HepG2 (cell line): ENCODE measurements at regions not wholly inside any gene's neighbourhood (a gene's known extent, or its start where the extent isn't known, plus 50 kb on each side); places are given as distances from the start of the nearest gene placed in this dataset.

Experiments
- ATAC-seq: fragments of 200-7000 bp; cut with Tn5 transposase; 3 replicates; pipeline ENCODE4 v1.9.1; 2020; ENCODE audit warnings: mild to moderate bottlenecking, moderate library complexity
- BruUV-seq: library from RNA; stranded (reverse); fragments of 400-500 nt; replicated peaks from 2 replicates; lab custom pipeline; 2021; lab: Mats Ljungman, UMichigan
- CTCF ChIA-PET: fragments of 300-600 bp; formaldehyde crosslinking; extraction: SDS; loops from one replicate; lab custom pipeline; 2021; ENCODE audit warnings: low total read pairs, inconsistent platforms, low intra/inter-chr PET ratio; lab: Yijun Ruan, JAX
- POLR2A ChIA-PET: fragments of 350-600 bp; sonication (Branson Sonifier 250); formaldehyde crosslinking; loops from one replicate; lab custom pipeline; 2020; ENCODE audit warnings: antibody characterized with exemption, inconsistent platforms; lab: Yijun Ruan, JAX
- DNase-seq: peaks from one replicate; pipeline ENCODE4 v3.0.0-alpha.2; 2015; ENCODE audit warnings: low spot score
- FAIRE-seq: peaks from 3 replicates; lab custom pipeline; 2011; peaks lifted over from hg19 to GRCh38; lab: Jason Lieb, UNC
- H2AFZ ChIP-seq: one replicate; pipeline ENCODE4 v1.6.1; 2011; ENCODE audit warnings: low read length, inconsistent platforms
- H3K27ac ChIP-seq: fragments of 300-600 bp; 3 replicates; pipeline ENCODE4 v1.8.0; 2011; ENCODE audit warnings: mixed run types, mild to moderate bottlenecking, mixed read lengths, low read length, inconsistent platforms; ENCODE audit not compliant: insufficient read depth; ENCODE audit errors: extremely low read length
- H3K27me3 ChIP-seq, 2 experiments: fragments of 200-600 bp in 1 of 2; 2 replicates in 1 of 2; 3 replicates in 1 of 2; pipeline versions ENCODE4 v1.6.0 to v1.8.0; 2011; ENCODE audit warnings: low read length in 2 of 2, mild to moderate bottlenecking in 2 of 2, moderate library complexity in 2 of 2, inconsistent platforms in 1 of 2; ENCODE audit not compliant: insufficient read depth in 2 of 2, control insufficient read depth in 1 of 2
- H3K36me3 ChIP-seq, 2 experiments: fragments of 200-600 bp in 1 of 2; replicated peaks in 1 of 2; 2 replicates in 1 of 2; 3 replicates in 1 of 2; pipeline versions ENCODE4 v1.5.1 to v1.8.0; 2011; ENCODE audit warnings: low read length in 2 of 2, inconsistent platforms in 1 of 2; ENCODE audit not compliant: insufficient read depth in 2 of 2, control insufficient read depth in 1 of 2
- H3K4me1 ChIP-seq: 2 replicates; pipeline ENCODE4 v1.5.1; 2012; ENCODE audit warnings: low read length, inconsistent platforms; ENCODE audit not compliant: insufficient read depth
- H3K4me2 ChIP-seq: 2 replicates; pipeline ENCODE4 v1.6.0; 2011; ENCODE audit warnings: low read depth, low read length, inconsistent platforms
- H3K4me3 ChIP-seq, 3 experiments: fragments of 200-600 bp in 1 of 3; sonication (generic), shearing (Covaris generic) in 1 of 3; replicated peaks in 1 of 3; 2 replicates each; pipeline ENCODE4 v1.5.1; 2011 to 2016; ENCODE audit warnings: low read length in 3 of 3, inconsistent platforms in 2 of 3, low read depth in 2 of 3, mild to moderate bottlenecking in 2 of 3, control low read depth in 1 of 3, mixed read lengths in 1 of 3; ENCODE audit not compliant: insufficient read depth in 1 of 3
- H3K79me2 ChIP-seq: one replicate; pipeline ENCODE4 v1.6.1; 2011; ENCODE audit warnings: low read length, inconsistent platforms; ENCODE audit not compliant: insufficient read depth
- H3K9ac ChIP-seq: 2 replicates; pipeline ENCODE4 v1.6.0; 2011; ENCODE audit warnings: mild to moderate bottlenecking, low read depth, low read length, inconsistent platforms; ENCODE audit not compliant: insufficient read depth
- H3K9me3 ChIP-seq: 2 replicates; pipeline ENCODE4 v1.5.1; 2012; ENCODE audit warnings: mild to moderate bottlenecking, low read length
- H4K20me1 ChIP-seq: 2 replicates; pipeline ENCODE4 v1.6.0; 2011; ENCODE audit warnings: inconsistent platforms, mild to moderate bottlenecking, low read length, moderate library complexity; ENCODE audit not compliant: insufficient read depth
- PHF20 ChIP-seq: sonication (generic); formaldehyde crosslinking; IDR thresholded peaks from 2 replicates; pipeline ENCODE4 v1.5.0; 2020; ENCODE audit warnings: mild to moderate bottlenecking, missing genetic modification reagents
- PRPF4 ChIP-seq: fragments of 200-400 bp; formaldehyde crosslinking; IDR thresholded peaks from 2 replicates; pipeline ENCODE4 v1.6.1; 2016; ENCODE audit warnings: low read length, low read depth; ENCODE audit not compliant: poor library complexity, severe bottlenecking
- SMAD3 ChIP-seq: sonication (generic); formaldehyde crosslinking; IDR thresholded peaks from 2 replicates; pipeline ENCODE4 v1.4.0; 2020; ENCODE audit warnings: missing genetic modification reagents
- ZMAT3 ChIP-seq: sonication (generic); formaldehyde crosslinking; conservative IDR thresholded peaks from 2 replicates; pipeline ENCODE4 v1.7.0; 2021; ENCODE audit warnings: missing genetic modification reagents
- ZMYM4 ChIP-seq: sonication (generic); formaldehyde crosslinking; IDR thresholded peaks from 2 replicates; pipeline ENCODE4 v1.8.1; 2023; ENCODE audit warnings: mild to moderate bottlenecking, missing genetic modification reagents
- ZNF296 ChIP-seq: sonication (generic); formaldehyde crosslinking; conservative IDR thresholded peaks from 2 replicates; pipeline ENCODE4 v1.5.0; 2020; ENCODE audit warnings: mild to moderate bottlenecking, missing genetic modification reagents
- ZNF510 ChIP-seq: sonication (generic); formaldehyde crosslinking; IDR thresholded peaks from 2 replicates; pipeline ENCODE4 v1.4.0; 2020; ENCODE audit warnings: low read depth, mild to moderate bottlenecking, missing genetic modification reagents
- ZNF850 ChIP-seq: sonication (generic); formaldehyde crosslinking; conservative IDR thresholded peaks from 2 replicates; pipeline ENCODE4 v1.9.0; 2021; ENCODE audit warnings: mild to moderate bottlenecking, missing genetic modification reagents
- WGBS: methylation state at CpG from one replicate; pipeline ENCODE4 v1.1.6; 2017; ENCODE audit warnings: low lambda C conversion rate; 5-methylcytosine and 5-hydroxymethylcytosine counted together
- in situ Hi-C: cut with HindIII; loops from 2 replicates; pipeline ENCODE4 v1.10.0; 2017; ENCODE audit warnings: low pct_unique_long_range_greater_than_20kb; ENCODE audit not compliant: extremely low pct_ligation_motif_present
- intact Hi-C: fragments of 100-400 bp; cut with micrococcal nuclease; formaldehyde crosslinking; loops from one replicate; pipeline ENCODE4 v1.10.0; 2022; ENCODE audit not compliant: unreplicated experiment
- TF ChIP-seq, protein P1 (sequence below): IDR thresholded peaks from 2 replicates; pipeline ENCODE4 v1.6.1; 2016; ENCODE audit warnings: mild to moderate bottlenecking, missing biosample characterization, missing genetic modification reagents
- TF ChIP-seq, protein P2 (sequence below): sonication (generic); formaldehyde crosslinking; IDR thresholded peaks from 2 replicates; pipeline ENCODE4 v1.5.0; 2020; ENCODE audit warnings: mild to moderate bottlenecking, low read depth, missing genetic modification reagents, borderline replicate concordance
- TF ChIP-seq, protein P3 (sequence below): sonication (generic); formaldehyde crosslinking; IDR thresholded peaks from 2 replicates; pipeline ENCODE4 v1.4.0; 2020; ENCODE audit warnings: missing genetic modification reagents, borderline replicate concordance
- TF ChIP-seq, protein P4 (sequence below): sonication (generic); formaldehyde crosslinking; IDR thresholded peaks from 2 replicates; pipeline ENCODE4 v1.8.0; 2022; ENCODE audit warnings: mild to moderate bottlenecking, missing genetic modification reagents, moderate library complexity

DNA sequence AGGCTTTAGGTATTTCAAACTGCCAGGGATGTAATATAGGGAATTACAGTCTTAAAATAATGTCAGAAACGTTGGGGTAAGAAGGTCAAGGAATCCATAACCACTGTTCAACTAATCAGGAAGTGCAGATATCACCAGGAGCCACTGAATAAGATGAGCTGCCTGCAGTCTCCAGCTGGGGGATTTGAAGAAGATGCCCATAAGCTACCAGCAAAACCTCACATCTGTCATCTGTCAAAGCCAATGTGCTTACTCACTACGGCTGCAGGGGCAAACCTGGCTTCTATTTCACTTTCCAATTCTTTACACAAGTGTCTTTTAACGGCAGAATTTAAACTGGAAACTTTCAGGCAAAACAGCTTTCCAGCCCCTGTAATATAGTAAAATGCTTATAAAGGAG is 1410.1 kb upstream of the ATXN8OS start:
- Histone ChIP-seq H3K36me3 (no peaks in the 10 kb centered on the region), H3K4me3 (no peak overlapping the region), H3K4me1 (no peaks in the 10 kb centered on the region), H3K9me3 (no peaks in the 10 kb centered on the region), H3K27me3 (no peaks in the 10 kb centered on the region; a peak in 1 of 5 replicates), H3K27ac (no peak overlapping the region), H3K79me2 (no peaks in the 10 kb centered on the region), H2AFZ (no peak overlapping the region), H4K20me1 (no peaks in the 10 kb centered on the region; the same call in 1 of the 2 replicates), H3K9ac (no peak overlapping the region), H3K4me2 (no peak overlapping the region)
- FAIRE-seq (no peak), ATAC-seq (no peak), DNase-seq (no peak)
- ChIA-PET POLR2A (no interaction called here), CTCF (no interaction called here)
- TF ChIP-seq ZMAT3 (CRISPR knock-in tag) = no peak
- TF ChIP-seq, protein P1, sequence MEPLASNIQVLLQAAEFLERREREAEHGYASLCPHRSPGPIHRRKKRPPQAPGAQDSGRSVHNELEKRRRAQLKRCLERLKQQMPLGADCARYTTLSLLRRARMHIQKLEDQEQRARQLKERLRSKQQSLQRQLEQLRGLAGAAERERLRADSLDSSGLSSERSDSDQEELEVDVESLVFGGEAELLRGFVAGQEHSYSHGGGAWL (CRISPR knock-in tag) = no peak
- TF ChIP-seq, protein P2, sequence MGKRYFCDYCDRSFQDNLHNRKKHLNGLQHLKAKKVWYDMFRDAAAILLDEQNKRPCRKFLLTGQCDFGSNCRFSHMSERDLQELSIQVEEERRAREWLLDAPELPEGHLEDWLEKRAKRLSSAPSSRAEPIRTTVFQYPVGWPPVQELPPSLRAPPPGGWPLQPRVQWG = no peak
- intact Hi-C loops = no loop called here
- WGBS = 0% methylated on average over 3 of the region's 3 CpGs
- BruUV-seq = no TSS peak
- in situ Hi-C loops = no loop called here

DNA sequence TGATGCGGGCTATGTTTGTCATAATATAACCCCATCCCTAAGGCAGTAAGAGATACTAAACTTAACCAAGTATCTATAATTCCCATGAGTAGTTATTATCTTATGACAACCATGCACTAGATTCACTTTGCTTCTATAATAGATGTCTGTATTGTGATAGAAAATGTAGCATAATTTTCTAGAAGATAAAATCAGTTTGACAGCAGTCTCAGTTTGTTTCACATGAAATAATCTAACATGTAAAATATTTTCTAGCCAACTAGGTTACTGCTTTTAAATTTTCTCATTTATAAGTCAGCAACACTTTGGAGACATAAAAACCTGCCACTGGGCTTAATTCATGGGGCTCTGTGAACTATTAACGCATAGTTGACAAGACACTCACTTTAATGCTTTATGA is 1410.7 kb upstream of the ATXN8OS start:
- WGBS = 46% methylated on average over 2 of the region's 2 CpGs

More for the DNA sequence above, 1410.7 kb upstream of the ATXN8OS start:
- DNase-seq (no peak), FAIRE-seq (no peak), ATAC-seq (no peak)
- Histone ChIP-seq H3K9me3 (no peaks in the 10 kb centered on the region), H3K4me2 (no peak overlapping the region), H3K27me3 (no peaks in the 10 kb centered on the region; a peak in 1 of 5 replicates), H3K79me2 (no peaks in the 10 kb centered on the region), H3K9ac (no peak overlapping the region), H3K36me3 (no peaks in the 10 kb centered on the region), H3K4me1 (no peaks in the 10 kb centered on the region), H4K20me1 (no peaks in the 10 kb centered on the region; the same call in 1 of the 2 replicates), H3K4me3 (no peak overlapping the region), H2AFZ (no peak overlapping the region), H3K27ac (no peak overlapping the region)
- in situ Hi-C loops = no loop called here
- ChIA-PET POLR2A (no interaction called here), CTCF (no interaction called here)
- BruUV-seq = no TSS peak
- TF ChIP-seq ZMYM4 (CRISPR knock-in tag) (no peak), ZNF296 (CRISPR knock-in tag) (no peak), ZNF850 (no peak), ZNF510 (CRISPR knock-in tag) (no peak), PRPF4 (no peak), SMAD3 (CRISPR knock-in tag) (no peak), PHF20 (CRISPR knock-in tag) (no peak)
- TF ChIP-seq, protein P3, sequence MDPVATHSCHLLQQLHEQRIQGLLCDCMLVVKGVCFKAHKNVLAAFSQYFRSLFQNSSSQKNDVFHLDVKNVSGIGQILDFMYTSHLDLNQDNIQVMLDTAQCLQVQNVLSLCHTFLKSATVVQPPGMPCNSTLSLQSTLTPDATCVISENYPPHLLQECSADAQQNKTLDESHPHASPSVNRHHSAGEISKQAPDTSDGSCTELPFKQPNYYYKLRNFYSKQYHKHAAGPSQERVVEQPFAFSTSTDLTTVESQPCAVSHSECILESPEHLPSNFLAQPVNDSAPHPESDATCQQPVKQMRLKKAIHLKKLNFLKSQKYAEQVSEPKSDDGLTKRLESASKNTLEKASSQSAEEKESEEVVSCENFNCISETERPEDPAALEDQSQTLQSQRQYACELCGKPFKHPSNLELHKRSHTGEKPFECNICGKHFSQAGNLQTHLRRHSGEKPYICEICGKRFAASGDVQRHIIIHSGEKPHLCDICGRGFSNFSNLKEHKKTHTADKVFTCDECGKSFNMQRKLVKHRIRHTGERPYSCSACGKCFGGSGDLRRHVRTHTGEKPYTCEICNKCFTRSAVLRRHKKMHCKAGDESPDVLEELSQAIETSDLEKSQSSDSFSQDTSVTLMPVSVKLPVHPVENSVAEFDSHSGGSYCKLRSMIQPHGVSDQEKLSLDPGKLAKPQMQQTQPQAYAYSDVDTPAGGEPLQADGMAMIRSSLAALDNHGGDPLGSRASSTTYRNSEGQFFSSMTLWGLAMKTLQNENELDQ (CRISPR knock-in tag) = no peak
- TF ChIP-seq, protein P4, sequence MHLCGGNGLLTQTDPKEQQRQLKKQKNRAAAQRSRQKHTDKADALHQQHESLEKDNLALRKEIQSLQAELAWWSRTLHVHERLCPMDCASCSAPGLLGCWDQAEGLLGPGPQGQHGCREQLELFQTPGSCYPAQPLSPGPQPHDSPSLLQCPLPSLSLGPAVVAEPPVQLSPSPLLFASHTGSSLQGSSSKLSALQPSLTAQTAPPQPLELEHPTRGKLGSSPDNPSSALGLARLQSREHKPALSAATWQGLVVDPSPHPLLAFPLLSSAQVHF (CRISPR knock-in tag) = no peak
- intact Hi-C loops = no loop called here
